Mesendoderm (in vitro differentiated cells): ENCODE measurements at regions not wholly inside any gene's neighbourhood (a gene's known extent, or its start where the extent isn't known, plus 50 kb on each side); places are given as distances from the start of the nearest gene placed in this dataset.

ENCODE experiments used
- DNase-seq: peaks from one replicate; pipeline ENCODE4 v3.0.0; 2013
- H2AK5ac ChIP-seq: 2 replicates; pipeline ENCODE4 v1.6.1; 2013; ENCODE audit warnings: low read length, inconsistent platforms
- H2BK120ac ChIP-seq: 2 replicates; pipeline ENCODE4 v1.6.1; 2013; ENCODE audit warnings: low read depth, mild to moderate bottlenecking, low read length, moderate library complexity, mixed read lengths
- H2BK15ac ChIP-seq: replicated peaks from 2 replicates; pipeline ENCODE4 v1.6.1; 2013; ENCODE audit warnings: low read depth, mild to moderate bottlenecking, moderate library complexity
- H2BK5ac ChIP-seq: 2 replicates; pipeline ENCODE4 v1.6.1; 2013; ENCODE audit warnings: low read length, inconsistent platforms
- H3K18ac ChIP-seq: 2 replicates; pipeline ENCODE4 v1.6.1; 2013; ENCODE audit warnings: mild to moderate bottlenecking, low read length, mixed read lengths
- H3K23ac ChIP-seq: one replicate; pipeline ENCODE4 v1.6.1; 2013; ENCODE audit warnings: low read length
- H3K27ac ChIP-seq: 2 replicates; pipeline ENCODE4 v1.5.1; 2013; ENCODE audit warnings: low read depth, mild to moderate bottlenecking, inconsistent platforms, low read length, moderate library complexity
- H3K27me3 ChIP-seq: 2 replicates; pipeline ENCODE4 v1.6.1; 2013; ENCODE audit warnings: low read length, control low read depth, mild to moderate bottlenecking, inconsistent platforms; ENCODE audit not compliant: insufficient read depth, poor library complexity
- H3K36me3 ChIP-seq: 2 replicates; pipeline ENCODE4 v1.6.1; 2013; ENCODE audit warnings: low read length, inconsistent platforms; ENCODE audit not compliant: control insufficient read depth, insufficient read depth
- H3K4ac ChIP-seq: one replicate; pipeline ENCODE4 v1.6.1; 2013; ENCODE audit warnings: low read depth, mild to moderate bottlenecking, low read length, moderate library complexity
- H3K4me1 ChIP-seq: 2 replicates; pipeline ENCODE4 v1.6.1; 2013; ENCODE audit warnings: low read depth, low read length, inconsistent platforms; ENCODE audit not compliant: control insufficient read depth
- H3K4me2 ChIP-seq: 2 replicates; pipeline ENCODE4 v1.6.1; 2013; ENCODE audit warnings: low read length
- H3K4me3 ChIP-seq: 2 replicates; pipeline ENCODE4 v1.5.1; 2013; ENCODE audit warnings: mild to moderate bottlenecking, low read length
- H3K56ac ChIP-seq: one replicate; pipeline ENCODE4 v1.6.1; 2013; ENCODE audit warnings: low read length
- H3K79me1 ChIP-seq: 2 replicates; pipeline ENCODE4 v1.6.1; 2013; ENCODE audit warnings: low read length, inconsistent platforms
- H3K79me2 ChIP-seq: 2 replicates; pipeline ENCODE4 v1.6.1; 2013; ENCODE audit warnings: mild to moderate bottlenecking, low read length; ENCODE audit not compliant: control insufficient read depth, insufficient read depth
- H3K9ac ChIP-seq: 2 replicates; pipeline ENCODE4 v1.6.1; 2013; ENCODE audit warnings: low read length, inconsistent platforms
- H4K5ac ChIP-seq: one replicate; pipeline ENCODE4 v1.6.1; 2013; ENCODE audit warnings: low read length
- H4K8ac ChIP-seq: one replicate; pipeline ENCODE4 v1.6.1; 2013; ENCODE audit warnings: low read depth, mild to moderate bottlenecking, control low read depth, low read length, moderate library complexity
- WGBS: extraction: QIAGEN DNeasy Blood & Tissue Kit; methylation state at CpG from one replicate; pipeline ENCODE4 v1.1.7; 2013; ENCODE audit warnings: low lambda C conversion rate, missing lambda C conversion rate; ENCODE audit not compliant: insufficient coverage; ENCODE audit errors: extremely low coverage; 5-methylcytosine and 5-hydroxymethylcytosine counted together

- H4K8ac ChIP-seq: no peak overlapping the region
- no peak for DNase-seq
- no CpG with 5 or more reads among the region's 9 CpGs for WGBS
- no peak overlapping the region for H4K5ac ChIP-seq
- no peak overlapping the region for H3K4me2 ChIP-seq
- H3K27ac ChIP-seq: no peak overlapping the region
- H2AK5ac ChIP-seq: no peak overlapping the region
- no peaks in the 10 kb centered on the region for H3K79me1 ChIP-seq
- H3K27me3 ChIP-seq: no peaks in the 10 kb centered on the region
- H3K56ac ChIP-seq: no peak overlapping the region
- H3K4me3 ChIP-seq: no peak overlapping the region
- no peak overlapping the region for H2BK15ac ChIP-seq
- peaks cover 1% of the 10 kb centered on the region for H3K36me3 ChIP-seq
- H3K4ac ChIP-seq: no peak overlapping the region
- no peak overlapping the region for H3K18ac ChIP-seq
- no peaks in the 10 kb centered on the region for H3K79me2 ChIP-seq
- H2BK5ac ChIP-seq: no peak overlapping the region
- H2BK120ac ChIP-seq: no peak overlapping the region
- no peaks in the 10 kb centered on the region for H3K4me1 ChIP-seq
- H3K23ac ChIP-seq: no peak overlapping the region
- H3K9ac ChIP-seq: no peak overlapping the region
These were observed 320.3 kb upstream of the TPM1 start for GRCh38 chr15:62722237-62722636.

- Histone ChIP-seq H3K36me3 (no peaks in the 10 kb centered on the region), H4K5ac (no peak overlapping the region), H3K4me1 (no peaks in the 10 kb centered on the region), H3K79me2 (no peaks in the 10 kb centered on the region), H3K56ac (no peak overlapping the region), H3K4ac (no peak overlapping the region), H2BK120ac (no peak overlapping the region), H3K27me3 (no peaks in the 10 kb centered on the region), H3K18ac (no peak overlapping the region), H3K27ac (no peak overlapping the region), H2AK5ac (no peak overlapping the region), H2BK15ac (no peak overlapping the region), H3K23ac (no peak overlapping the region), H4K8ac (no peak overlapping the region), H3K4me3 (no peak overlapping the region), H2BK5ac (no peak overlapping the region), H3K9ac (no peak overlapping the region), H3K4me2 (no peak overlapping the region), H3K79me1 (no peaks in the 10 kb centered on the region)
- DNase-seq: no peak
These were observed 316.1 kb upstream of the TPM1 start for GRCh38 chr15:62726461-62726860.

GRCh38 chr15:62727501-62727900, 315.0 kb upstream of the TPM1 start:
- Histone ChIP-seq H3K27me3 (no peaks in the 10 kb centered on the region), H3K56ac (no peak overlapping the region), H2BK5ac (no peak overlapping the region), H3K27ac (no peak overlapping the region), H3K79me1 (no peaks in the 10 kb centered on the region), H3K4me2 (no peak overlapping the region), H3K23ac (no peak overlapping the region), H2BK15ac (no peak overlapping the region), H2BK120ac (no peak overlapping the region), H4K8ac (no peak overlapping the region), H3K9ac (no peak overlapping the region), H3K4ac (no peak overlapping the region), H3K4me3 (no peak overlapping the region), H2AK5ac (no peak overlapping the region), H3K36me3 (no peaks in the 10 kb centered on the region), H3K79me2 (no peaks in the 10 kb centered on the region), H4K5ac (no peak overlapping the region), H3K4me1 (no peaks in the 10 kb centered on the region), H3K18ac (no peak overlapping the region)
- no peak for DNase-seq
- WGBS: no CpG with 5 or more reads among the region's 2 CpGs

- Histone ChIP-seq H3K18ac (no peak overlapping the region), H3K79me1 (no peaks in the 10 kb centered on the region), H3K23ac (no peak overlapping the region), H2BK15ac (no peak overlapping the region), H2BK120ac (no peak overlapping the region), H3K27ac (no peak overlapping the region), H3K4me2 (no peak overlapping the region), H3K4me1 (peaks cover 8% of the 10 kb centered on the region), H4K8ac (no peak overlapping the region), H2AK5ac (no peak overlapping the region), H3K36me3 (no peaks in the 10 kb centered on the region), H3K56ac (no peak overlapping the region), H2BK5ac (no peak overlapping the region), H3K79me2 (no peaks in the 10 kb centered on the region), H3K27me3 (no peaks in the 10 kb centered on the region), H3K4ac (no peak overlapping the region), H4K5ac (no peak overlapping the region), H3K4me3 (no peak overlapping the region), H3K9ac (no peak overlapping the region)
- DNase-seq: no peak
- whole genome bisulfite sequencing: no CpG with 5 or more reads among the region's 3 CpGs
These were observed 311.7 kb upstream of the TPM1 start for GRCh38 chr15:62730825-62731224.

- Histone ChIP-seq H3K4me3 (no peak overlapping the region), H3K23ac (no peak overlapping the region), H4K5ac (no peak overlapping the region), H4K8ac (no peak overlapping the region), H2BK120ac (no peak overlapping the region), H3K79me2 (no peaks in the 10 kb centered on the region), H2BK5ac (no peak overlapping the region), H3K27ac (no peak overlapping the region), H3K4me2 (no peak overlapping the region), H2AK5ac (no peak overlapping the region), H3K4ac (no peak overlapping the region), H3K18ac (no peak overlapping the region), H3K79me1 (no peaks in the 10 kb centered on the region), H3K56ac (no peak overlapping the region), H3K36me3 (no peaks in the 10 kb centered on the region), H3K27me3 (no peaks in the 10 kb centered on the region), H2BK15ac (no peak overlapping the region), H3K4me1 (peaks cover 8% of the 10 kb centered on the region), H3K9ac (no peak overlapping the region)
- DNase-seq: no peak
- WGBS: no CpG with 5 or more reads among the region's 3 CpGs
These were observed 310.5 kb upstream of the TPM1 start for GRCh38 chr15:62732078-62732477.

- Histone ChIP-seq H3K4me3 (no peak overlapping the region), H2BK120ac (peak overlapping the region; percentile 63), H2AK5ac (no peak overlapping the region), H3K4me1 (peaks cover 8% of the 10 kb centered on the region), H3K79me2 (no peaks in the 10 kb centered on the region), H3K56ac (peak overlapping the region; percentile 69), H2BK15ac (no peak overlapping the region), H4K5ac (no peak overlapping the region), H2BK5ac (peak overlapping the region; percentile 40), H3K27me3 (no peaks in the 10 kb centered on the region), H4K8ac (no peak overlapping the region), H3K79me1 (no peaks in the 10 kb centered on the region), H3K9ac (no peak overlapping the region), H3K4me2 (no peak overlapping the region), H3K27ac (peak overlapping the region; percentile 14), H3K23ac (no peak overlapping the region), H3K18ac (peak overlapping the region; percentile 92), H3K36me3 (no peaks in the 10 kb centered on the region), H3K4ac (peak overlapping the region; percentile 83)
- no CpG with 5 or more reads among the region's 5 CpGs for WGBS
- DNase-seq: peak; percentile 88
These were observed 307.8 kb upstream of the TPM1 start for GRCh38 chr15:62734706-62735105.
